IPS-NIHi7 (cell line): ENCODE measurements at regions not wholly inside any gene's neighbourhood (a gene's known extent, or its start where the extent isn't known, plus 50 kb on each side); places are given as distances from the start of the nearest gene placed in this dataset.

Source experiments
- DNase-seq: peaks from one replicate; pipeline ENCODE4 v3.0.0; 2012; ENCODE audit warnings: mixed read lengths; ENCODE audit errors: extremely low spot score

- DNase-seq, result no peak
Observed at GRCh38 chr3:181764544-181764943, 52.8 kb downstream of the SOX2 start.

DNA sequence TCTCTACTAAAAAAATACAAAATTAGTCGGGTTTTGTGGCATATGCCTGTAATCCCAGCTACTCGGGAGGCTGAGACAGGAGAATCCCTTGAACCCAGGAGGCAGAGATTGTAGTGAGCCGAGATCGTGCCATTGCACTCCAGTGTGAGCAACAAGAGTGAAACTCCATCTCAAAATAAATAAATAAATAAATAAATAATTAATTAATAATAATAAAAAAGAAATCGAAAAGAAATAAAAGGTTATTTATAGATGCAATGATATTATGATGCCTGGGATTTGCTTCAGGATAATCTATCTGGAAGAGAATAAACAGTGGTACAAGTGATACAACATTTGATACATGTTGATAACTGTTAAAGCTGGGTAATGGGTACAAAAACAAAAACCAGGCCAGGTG, 58.6 kb downstream of the SOX2 start:
- DNase-seq, result no peak

DNA sequence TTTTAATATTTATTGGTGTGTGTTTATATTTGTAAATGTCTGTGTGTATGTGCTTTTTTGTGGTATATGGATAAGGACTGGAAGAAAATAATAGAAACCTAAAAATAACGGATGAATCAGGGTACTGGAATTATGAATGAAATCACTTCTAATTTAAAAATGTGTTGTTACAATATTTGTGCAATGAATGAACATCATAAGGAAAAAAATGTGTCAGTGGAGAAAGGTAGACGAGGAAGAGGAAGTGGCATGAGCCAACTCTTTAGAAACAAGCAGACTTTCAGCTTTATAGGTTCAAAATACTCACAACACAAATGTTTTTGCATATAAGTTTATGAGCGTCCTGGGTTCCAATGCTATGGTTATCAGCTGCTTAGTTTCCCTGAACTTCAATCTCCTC, 59.4 kb downstream of the SOX2 start:
- DNase-seq, result no peak

DNA sequence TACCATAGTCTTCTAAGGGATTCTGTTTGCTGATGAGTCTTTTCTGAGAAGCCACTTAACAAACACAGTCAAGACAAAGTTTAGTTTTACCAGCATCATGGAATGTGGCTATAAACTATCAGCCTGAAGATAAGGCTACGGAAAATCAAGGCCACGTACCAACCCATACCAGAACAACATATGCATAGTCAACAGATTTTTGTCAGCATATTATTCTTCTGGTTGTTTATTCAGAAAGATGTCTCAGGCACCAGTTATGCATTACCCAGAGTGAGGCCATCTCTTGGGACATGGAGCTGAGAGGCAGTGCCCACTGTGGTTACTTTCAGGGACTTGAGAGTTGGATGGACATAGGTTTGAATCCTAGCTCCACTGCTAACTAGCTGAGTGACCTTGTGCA, 60.4 kb downstream of the SOX2 start:
- DNase-seq, result no peak

GRCh38 chr3:181773921-181774320, 62.2 kb downstream of the SOX2 start:
- no peak for DNase-seq

GRCh38 chr3:181782306-181782954, 70.7 kb downstream of the SOX2 start:
- DNase-seq, result peak; percentile 55

DNA sequence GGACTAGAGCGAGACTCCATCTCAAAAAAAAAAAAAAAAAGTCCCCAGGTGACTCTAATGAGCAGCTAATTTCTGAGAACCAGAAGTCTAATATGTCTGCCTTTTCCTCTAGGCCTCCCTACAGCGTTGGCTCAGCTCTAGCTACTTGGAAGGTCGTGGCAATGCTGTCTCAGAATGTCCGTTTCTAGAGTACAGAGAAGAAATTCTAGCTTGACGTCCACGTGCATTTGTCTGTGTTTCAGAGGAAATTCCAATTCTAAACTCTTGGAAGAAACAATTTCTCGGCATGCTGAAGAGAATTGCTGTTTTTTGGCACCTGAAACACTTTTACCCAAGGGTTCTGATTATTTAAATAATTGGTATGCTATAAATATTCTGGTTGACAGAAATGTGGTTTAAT, 78.8 kb downstream of the SOX2 start:
- no peak for DNase-seq

- no peak for DNase-seq
Observed at GRCh38 chr3:181791056-181791955, 79.6 kb downstream of the SOX2 start.

DNA sequence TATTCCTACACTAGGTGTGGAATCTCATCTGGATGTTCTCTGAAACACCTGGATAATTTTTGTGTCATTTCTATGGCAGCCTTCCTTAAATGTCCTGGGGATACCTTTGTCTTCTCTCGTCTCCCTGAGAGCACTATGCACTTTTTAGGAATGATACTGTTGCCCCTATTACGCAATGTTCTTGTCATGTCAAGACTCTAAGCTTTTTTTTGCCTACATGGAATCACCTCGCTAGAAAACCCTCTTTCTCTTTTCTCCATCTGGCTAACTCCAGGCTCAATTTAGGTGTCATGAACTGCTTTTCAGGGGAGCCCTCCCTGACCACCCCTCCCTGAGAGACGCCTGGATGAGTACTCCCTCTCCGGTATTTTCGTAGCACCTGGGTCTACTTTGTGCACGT, 81.3 kb downstream of the SOX2 start:
- DNase-seq, result no peak

DNA sequence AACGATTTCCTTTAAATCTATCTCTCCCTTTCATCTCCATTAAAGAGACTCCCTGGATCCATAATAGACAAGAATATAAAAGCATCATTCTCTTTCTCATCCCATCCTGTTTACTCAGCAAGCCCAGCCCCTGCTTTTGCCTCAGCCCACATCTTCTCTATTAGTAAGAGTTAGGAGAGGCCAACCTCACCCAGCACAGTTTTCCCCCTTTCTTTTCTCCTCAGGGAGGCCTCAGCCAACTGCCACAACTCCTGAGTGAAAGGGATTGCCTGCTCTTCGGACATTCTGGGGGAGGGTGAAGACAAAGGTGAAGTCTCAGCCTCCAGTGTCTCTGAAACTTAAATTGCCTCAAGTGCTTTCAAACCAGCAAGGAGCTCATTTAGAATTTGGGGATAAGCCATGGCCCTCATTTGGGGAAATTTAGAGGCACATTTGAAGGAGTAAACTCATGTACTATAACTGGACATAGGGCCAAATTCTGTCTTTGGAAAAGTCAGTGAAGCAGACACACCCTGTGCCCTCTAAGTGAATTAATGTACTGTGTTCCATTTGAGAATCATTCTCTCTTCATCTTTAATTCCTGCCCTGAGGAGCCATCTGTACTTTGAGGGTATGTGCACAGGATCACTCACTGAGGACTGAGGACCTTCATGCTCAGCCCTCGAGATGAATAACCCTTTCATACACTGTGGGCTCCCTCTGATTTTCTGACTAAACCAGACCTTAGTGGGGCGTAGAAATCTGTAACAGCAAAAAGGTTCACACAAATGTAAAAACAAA, 82.5 kb downstream of the SOX2 start:
- peak; percentile 15 for DNase-seq

- DNase-seq, result no peak
Observed at GRCh38 chr3:181796641-181797040, 84.9 kb downstream of the SOX2 start.

DNA sequence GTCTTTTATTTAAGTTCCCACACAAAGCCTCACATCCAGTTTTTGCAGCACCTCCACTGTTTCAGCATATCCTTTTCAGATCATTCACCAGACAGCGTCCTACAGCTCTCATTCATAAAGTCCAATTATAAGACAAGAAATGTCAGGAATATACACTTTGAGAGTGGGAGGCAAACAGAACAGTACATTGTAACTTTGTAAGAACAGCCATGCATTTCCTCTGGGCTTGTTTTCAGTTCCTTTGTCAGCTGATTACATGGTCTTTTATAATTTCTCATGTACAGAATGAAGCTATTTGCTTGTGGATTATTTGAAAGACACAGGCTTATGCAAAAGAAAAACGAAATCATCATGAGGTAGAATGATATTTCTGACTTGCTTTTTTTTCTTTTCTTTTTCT, 85.7 kb downstream of the SOX2 start:
- DNase-seq, result no peak

- no peak for DNase-seq
Observed at GRCh38 chr3:181805703-181806102, 94.0 kb downstream of the SOX2 start.

DNA sequence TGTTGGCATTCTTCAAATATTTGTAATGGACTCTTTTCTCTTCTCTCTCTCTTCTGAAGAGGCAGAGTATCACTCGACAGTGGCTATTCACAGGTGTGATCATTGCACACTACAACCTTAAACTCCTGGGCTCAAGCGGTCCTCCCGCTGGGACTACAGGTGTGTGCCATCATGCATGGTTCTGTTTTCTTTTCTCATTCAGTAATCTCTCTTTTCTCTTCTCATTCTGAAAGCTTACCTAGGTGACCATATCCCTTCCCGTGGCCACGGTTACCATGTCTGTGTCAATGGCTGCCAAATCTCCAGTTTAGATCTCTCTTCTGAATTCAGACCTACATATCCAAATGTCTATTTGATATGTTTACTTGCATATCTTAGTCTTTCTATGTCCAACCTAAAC, 96.3 kb downstream of the SOX2 start:
- no peak for DNase-seq

DNA sequence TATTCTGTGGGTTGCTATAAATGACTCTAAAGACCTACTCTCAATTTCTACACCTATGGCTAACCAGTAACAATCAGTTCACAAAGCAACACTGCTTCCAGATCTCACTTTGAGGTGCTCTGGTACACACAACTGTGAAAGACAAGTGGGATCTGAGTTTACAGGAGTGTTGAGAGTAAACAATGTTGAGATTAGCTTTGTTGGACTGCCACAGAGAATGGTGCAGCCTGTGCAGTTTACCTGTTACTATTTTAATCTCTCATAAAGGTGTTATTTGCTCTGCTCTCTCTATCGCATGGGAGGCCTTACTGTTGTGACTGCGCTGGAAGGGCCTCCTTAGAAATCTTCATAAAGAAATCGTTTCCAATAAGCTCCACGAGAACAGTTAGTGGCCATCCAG, 112.0 kb downstream of the SOX2 start:
- DNase-seq, result no peak

- DNase-seq, result peak; percentile 16
Observed at GRCh38 chr3:181824961-181825360, 113.2 kb downstream of the SOX2 start.

- DNase-seq, result no peak
Observed at GRCh38 chr3:181839039-181839915, 127.6 kb downstream of the SOX2 start.

DNA sequence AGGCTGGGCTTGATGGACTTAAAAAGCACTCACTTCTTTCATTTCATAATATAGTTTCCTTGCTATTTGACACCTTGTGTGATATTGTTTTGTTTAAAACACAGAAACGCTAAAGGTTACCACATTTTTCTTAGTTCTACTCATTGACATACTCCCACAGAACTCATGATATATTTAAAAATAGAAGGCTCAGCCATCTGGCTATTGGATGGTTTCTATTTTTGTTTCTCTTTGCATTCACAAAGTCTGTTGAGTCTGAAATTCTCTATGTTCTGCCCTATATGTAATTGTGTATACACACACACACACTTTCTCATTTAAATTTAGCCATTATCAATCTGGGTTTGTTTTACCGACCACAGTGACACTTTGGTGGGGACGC, 128.2 kb downstream of the SOX2 start:
- no peak for DNase-seq

- no peak for DNase-seq
Observed at GRCh38 chr3:181844211-181844610, 132.5 kb downstream of the SOX2 start.

GRCh38 chr3:181847276-181847675, 135.6 kb downstream of the SOX2 start:
- DNase-seq, result no peak

GRCh38 chr3:181851063-181851462, 139.3 kb downstream of the SOX2 start:
- DNase-seq, result no peak

DNA sequence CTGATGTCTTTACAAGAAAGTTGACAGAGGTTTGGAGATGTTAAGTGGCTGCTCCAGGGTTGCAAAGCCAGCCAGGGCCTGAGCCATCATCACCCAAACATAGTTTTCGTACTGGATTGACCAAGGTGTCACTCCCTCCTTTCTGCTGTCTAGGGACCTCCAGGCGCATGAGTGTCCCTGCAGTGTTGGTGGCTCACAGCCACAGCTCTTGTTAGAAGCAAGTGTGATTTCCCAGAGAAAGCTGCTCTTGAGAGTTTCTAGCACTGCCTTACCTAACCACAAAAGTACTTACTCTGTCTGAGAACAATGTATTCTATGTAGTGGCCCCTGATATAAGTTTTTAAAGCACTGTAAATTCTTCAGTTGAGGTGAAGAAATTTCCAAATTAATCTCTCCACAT, 144.1 kb downstream of the SOX2 start:
- no peak for DNase-seq
